HCT116 (cell line): ENCODE measurements at regions not wholly inside any gene's neighbourhood (a gene's known extent, or its start where the extent isn't known, plus 50 kb on each side); places are given as distances from the start of the nearest gene placed in this dataset.
A peak's percentile ranks its signal among the peaks of the same experiment; 100 is the strongest.

Experiments
- ATAC-seq: fragments of 200-7000 bp; cut with Tn5 transposase; 2 replicates; pipeline ENCODE4 v1.9.1; 2020; ENCODE audit warnings: mild to moderate bottlenecking, moderate library complexity
- BruUV-seq: library from RNA; stranded (reverse); fragments of 400-500 nt; replicated peaks from 2 replicates; lab custom pipeline; 2021; lab: Mats Ljungman, UMichigan
- CTCF ChIA-PET: fragments of 300-600 bp; sonication (Branson Sonifier 250); formaldehyde crosslinking; loops from one replicate; lab custom pipeline; 2021; ENCODE audit warnings: antibody characterized with exemption; lab: Charles Lee
- POLR2A ChIA-PET: fragments of 300-600, 350-600 bp; sonication (Branson Sonifier 250); formaldehyde crosslinking; loops from one replicate; lab custom pipeline; 2021; ENCODE audit warnings: antibody characterized with exemption; lab: Charles Lee
- RAD21 ChIA-PET, 2 experiments: fragments of 300-600 bp; sonication (Branson Sonifier 250); formaldehyde crosslinking; loops; one replicate each; lab custom pipeline; 2023; ENCODE audit warnings: low total read pairs in 2 of 2; ENCODE audit not compliant: uncharacterized antibody in 2 of 2, unreplicated experiment in 2 of 2, low non-redundant PET in 1 of 2; lab: Charles Lee
- DNase-seq: peaks from one replicate; pipeline ENCODE4 v3.0.0-alpha.2; 2010; ENCODE audit warnings: low read depth, low spot score
- H2AFZ ChIP-seq: fragments of 200-600 bp; shearing (Covaris generic), sonication (generic); 2 replicates; pipeline ENCODE4 v1.6.1; 2017; ENCODE audit warnings: low read depth, mixed run types, mixed read lengths, antibody characterized with exemption, low read length; ENCODE audit not compliant: poor library complexity, severe bottlenecking
- H3K27ac ChIP-seq: 2 replicates; pipeline ENCODE4 v1.5.1; 2012; ENCODE audit warnings: low read depth, low read length
- H3K27me3 ChIP-seq: fragments of 200-600 bp; sonication (generic); 2 replicates; pipeline ENCODE4 v1.6.1; 2016; ENCODE audit warnings: mixed run types, low read length, mixed read lengths; ENCODE audit not compliant: insufficient read depth
- H3K36me3 ChIP-seq, 2 experiments: fragments of 200-500 bp in 1 of 2; fragments of 200-600 bp in 1 of 2; sonication (Bioruptor generic) in 1 of 2; sonication (generic) in 1 of 2; 2 replicates each; pipeline versions ENCODE4 v1.5.1 to v1.6.1; 2014 to 2016; ENCODE audit warnings: low read length in 2 of 2, inconsistent platforms in 1 of 2, mixed read lengths in 1 of 2, mixed run types in 1 of 2; ENCODE audit not compliant: insufficient read depth in 2 of 2, control insufficient read depth in 1 of 2
- H3K4me1 ChIP-seq, 2 experiments: fragments of 200-600 bp in 1 of 2; sonication (generic) in 1 of 2; 2 replicates each; pipeline versions ENCODE4 v1.5.1 to v1.6.1; 2012 to 2017; ENCODE audit warnings: low read length in 2 of 2, inconsistent platforms in 1 of 2, mild to moderate bottlenecking in 1 of 2, mixed read lengths in 1 of 2, mixed run types in 1 of 2, moderate library complexity in 1 of 2; ENCODE audit not compliant: insufficient read depth in 2 of 2, control insufficient read depth in 1 of 2
- H3K4me2 ChIP-seq: fragments of 200-600 bp; sonication (generic); 2 replicates; pipeline ENCODE4 v1.6.1; 2017; ENCODE audit warnings: mixed run types, low read length, mixed read lengths
- H3K4me3 ChIP-seq, 2 experiments: fragments of 200-600 bp in 1 of 2; sonication (generic) in 1 of 2; replicated peaks in 1 of 2; 2 replicates each; pipeline ENCODE4 v1.5.1; 2011 to 2016; ENCODE audit warnings: low read length in 2 of 2, control low read depth in 1 of 2, low read depth in 1 of 2, mild to moderate bottlenecking in 1 of 2, mixed read lengths in 1 of 2, mixed run types in 1 of 2
- H3K79me2 ChIP-seq: fragments of 200-600 bp; sonication (generic); 2 replicates; pipeline ENCODE4 v1.6.1; 2017; ENCODE audit warnings: mild to moderate bottlenecking, mixed run types, low read length, moderate library complexity, mixed read lengths; ENCODE audit not compliant: insufficient read depth
- H3K9ac ChIP-seq: fragments of 200-600 bp; sonication (generic); 2 replicates; pipeline ENCODE4 v1.6.1; 2016; ENCODE audit warnings: low read length, mixed read lengths
- H3K9me2 ChIP-seq: fragments of 200-600 bp; sonication (generic), shearing (Covaris generic); 2 replicates; pipeline ENCODE4 v1.6.1; 2017; ENCODE audit warnings: mixed run types, mild to moderate bottlenecking, moderate library complexity; ENCODE audit not compliant: insufficient read depth
- H3K9me3 ChIP-seq, 2 experiments: fragments of 200-500 bp in 1 of 2; fragments of 200-600 bp in 1 of 2; sonication (Bioruptor generic) in 1 of 2; sonication (generic) in 1 of 2; 2 replicates each; pipeline ENCODE4 v1.6.1; 2014 to 2017; ENCODE audit warnings: low read length in 2 of 2, mixed read lengths in 2 of 2, inconsistent platforms in 1 of 2, low read depth in 1 of 2, mild to moderate bottlenecking in 1 of 2, mixed run types in 1 of 2, moderate library complexity in 1 of 2; ENCODE audit not compliant: control insufficient read depth in 1 of 2, insufficient read depth in 1 of 2
- H4K20me1 ChIP-seq: fragments of 200-600 bp; sonication (generic), shearing (Covaris generic); 2 replicates; pipeline ENCODE4 v1.6.1; 2017; ENCODE audit warnings: mixed run types, mild to moderate bottlenecking, moderate library complexity; ENCODE audit not compliant: insufficient read depth
- CBX3 ChIP-seq: IDR thresholded peaks from 2 replicates; pipeline ENCODE4 v1.6.1; 2012; ENCODE audit warnings: low read depth
- CEBPB ChIP-seq: IDR thresholded peaks from 2 replicates; pipeline ENCODE4 v1.6.1; 2012; ENCODE audit warnings: low read depth
- EGR1 ChIP-seq: IDR thresholded peaks from 2 replicates; pipeline ENCODE4 v1.6.1; 2012; ENCODE audit warnings: low read depth
- ELF1 ChIP-seq: IDR thresholded peaks from 2 replicates; pipeline ENCODE4 v1.6.1; 2012; ENCODE audit warnings: low read depth, borderline replicate concordance
- EZH2phosphoT487 ChIP-seq: fragments of 200-600 bp; IDR thresholded peaks from 2 replicates; pipeline ENCODE4 v1.6.1; 2018; ENCODE audit warnings: antibody characterized with exemption, borderline replicate concordance
- FOSL1 ChIP-seq: IDR thresholded peaks from 2 replicates; pipeline ENCODE4 v1.6.1; 2012; ENCODE audit warnings: low read depth
- JUND ChIP-seq: IDR thresholded peaks from 2 replicates; pipeline ENCODE4 v1.6.1; 2012
- POLR2A ChIP-seq: IDR thresholded peaks from 2 replicates; pipeline ENCODE4 v1.7.0; 2011; ENCODE audit warnings: borderline replicate concordance; ENCODE audit not compliant: insufficient read depth, insufficient read length; ENCODE audit errors: extremely low read depth
- POLR2AphosphoS5 ChIP-seq: IDR thresholded peaks from 2 replicates; pipeline ENCODE4 v1.6.1; 2011; ENCODE audit warnings: mild to moderate bottlenecking, low read depth, low read length, moderate library complexity
- RAD21 ChIP-seq: IDR thresholded peaks from 2 replicates; pipeline ENCODE4 v1.6.1; 2012; ENCODE audit warnings: low read depth, mild to moderate bottlenecking
- SIN3A ChIP-seq: IDR thresholded peaks from 2 replicates; pipeline ENCODE4 v1.6.1; 2012; ENCODE audit warnings: low read depth
- TCF7L2 ChIP-seq: IDR thresholded peaks from 2 replicates; pipeline ENCODE4 v1.7.0; 2011; ENCODE audit warnings: borderline replicate concordance, inconsistent platforms; ENCODE audit not compliant: insufficient read depth, insufficient read length; ENCODE audit errors: extremely low read depth
- ZFX ChIP-seq: fragments of 450-650 bp; IDR thresholded peaks from 2 replicates; pipeline ENCODE4 v1.6.1; 2017
- ZNF274 ChIP-seq: fragments of 200-500 bp; sonication (Bioruptor generic); IDR thresholded peaks from 2 replicates; pipeline ENCODE4 v1.6.1; 2014; ENCODE audit warnings: mild to moderate bottlenecking, low read depth, low read length, inconsistent platforms
- intact Hi-C: fragments of 100-400 bp; cut with micrococcal nuclease; formaldehyde crosslinking; loops from 2 replicates; pipeline ENCODE4 v1.10.0; 2022
- TF ChIP-seq, protein P1 (sequence below): IDR thresholded peaks from 2 replicates; pipeline ENCODE4 v1.6.1; 2011; ENCODE audit warnings: mild to moderate bottlenecking, low read length, moderate library complexity; ENCODE audit not compliant: insufficient replicate concordance; ENCODE audit errors: extremely low read depth
- TF ChIP-seq, protein P2 (sequence below): IDR thresholded peaks from 2 replicates; pipeline ENCODE4 v1.6.1; 2012
- TF ChIP-seq, protein P3 (sequence below): IDR thresholded peaks from 2 replicates; pipeline ENCODE4 v1.6.1; 2012
- TF ChIP-seq, protein P4 (sequence below): IDR thresholded peaks from 2 replicates; pipeline ENCODE4 v1.6.1; 2012; ENCODE audit warnings: low read depth
- TF ChIP-seq, protein P5 (sequence below), 3 experiments: fragments of 200-600 bp in 1 of 3; sonication (generic) in 1 of 3; IDR thresholded peaks in 2 of 3; conservative IDR thresholded peaks in 1 of 3; 2 replicates each; pipeline ENCODE4 v1.5.1; 2012 to 2017; ENCODE audit warnings: low read depth in 2 of 3, low read length in 2 of 3, antibody characterized with exemption in 1 of 3, borderline replicate concordance in 1 of 3, control low read depth in 1 of 3, mild to moderate bottlenecking in 1 of 3, mixed read lengths in 1 of 3, mixed run types in 1 of 3, moderate library complexity in 1 of 3; ENCODE audit not compliant: insufficient read depth in 1 of 3

DNA sequence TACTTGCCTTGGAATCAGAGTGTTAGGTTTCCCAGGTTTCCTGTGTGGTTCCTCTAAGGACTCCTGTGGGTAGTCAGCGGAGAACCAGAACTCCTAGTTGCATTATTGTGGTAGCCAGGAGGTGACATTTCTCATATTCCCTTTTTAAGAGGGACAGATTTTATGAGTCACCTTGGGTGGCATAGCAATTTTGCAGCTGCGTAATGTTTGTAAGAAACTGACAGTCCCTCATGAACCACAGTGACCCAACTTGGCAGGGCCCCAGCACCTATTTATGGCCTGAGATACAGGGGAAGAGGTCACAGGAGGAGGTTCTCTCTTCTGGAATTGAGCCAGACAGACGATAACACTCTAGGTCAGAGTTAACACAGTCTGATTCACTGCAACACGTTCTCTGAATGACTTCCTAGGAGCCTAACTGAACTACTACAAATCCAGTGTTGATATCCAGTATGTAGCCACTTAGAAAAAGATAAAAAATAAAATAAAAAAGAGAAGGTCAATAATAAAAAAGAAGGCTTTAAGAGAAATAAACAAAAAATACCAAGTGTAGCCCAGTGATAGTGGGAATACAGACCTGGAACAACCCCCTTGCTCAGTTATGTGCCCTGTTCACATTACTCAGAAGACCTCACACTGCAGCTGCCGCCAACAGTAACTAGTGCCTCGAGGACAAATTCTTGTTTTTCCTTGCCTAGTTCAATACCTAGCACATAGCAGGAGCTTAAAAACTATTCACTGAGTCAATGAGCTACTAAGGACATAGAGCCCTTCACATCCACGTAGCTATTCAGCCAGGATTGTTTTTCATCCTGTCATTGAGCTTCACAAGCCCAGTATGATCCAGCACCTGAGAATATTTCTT is 50.7 kb upstream of the VLDLR start:
- H3K9me3 ChIP-seq = no peaks in the 10 kb centered on the region
- no peak overlapping the region for H3K4me3 ChIP-seq
- peaks cover 7 to 21% of the 10 kb centered on the region in 2 experiments for H3K4me1 ChIP-seq
- H3K27ac ChIP-seq = no peak overlapping the region
- H2AFZ ChIP-seq = no peak overlapping the region
- intact Hi-C loops = no loop called here
- H4K20me1 ChIP-seq = no peaks in the 10 kb centered on the region
- peaks cover 4% of the 10 kb centered on the region; the same call in 1 of the 2 replicates for H3K27me3 ChIP-seq
- no peak overlapping the region for H3K9ac ChIP-seq
- DNase-seq (peak; percentile 79), ATAC-seq (peak; percentile 86)
- RAD21 ChIA-PET = no interaction called here
- no TSS peak for BruUV-seq
- CTCF ChIA-PET = no interaction called here
- no peaks in the 10 kb centered on the region for H3K79me2 ChIP-seq
- no peaks in the 10 kb centered on the region for H3K9me2 ChIP-seq
- H3K4me2 ChIP-seq = peak overlapping the region; percentile 58
- POLR2A ChIA-PET = no interaction called here
- H3K36me3 ChIP-seq = no peaks in the 10 kb centered on the region
- TF ChIP-seq CEBPB = peak; percentile 67
- TF ChIP-seq, protein P1, sequence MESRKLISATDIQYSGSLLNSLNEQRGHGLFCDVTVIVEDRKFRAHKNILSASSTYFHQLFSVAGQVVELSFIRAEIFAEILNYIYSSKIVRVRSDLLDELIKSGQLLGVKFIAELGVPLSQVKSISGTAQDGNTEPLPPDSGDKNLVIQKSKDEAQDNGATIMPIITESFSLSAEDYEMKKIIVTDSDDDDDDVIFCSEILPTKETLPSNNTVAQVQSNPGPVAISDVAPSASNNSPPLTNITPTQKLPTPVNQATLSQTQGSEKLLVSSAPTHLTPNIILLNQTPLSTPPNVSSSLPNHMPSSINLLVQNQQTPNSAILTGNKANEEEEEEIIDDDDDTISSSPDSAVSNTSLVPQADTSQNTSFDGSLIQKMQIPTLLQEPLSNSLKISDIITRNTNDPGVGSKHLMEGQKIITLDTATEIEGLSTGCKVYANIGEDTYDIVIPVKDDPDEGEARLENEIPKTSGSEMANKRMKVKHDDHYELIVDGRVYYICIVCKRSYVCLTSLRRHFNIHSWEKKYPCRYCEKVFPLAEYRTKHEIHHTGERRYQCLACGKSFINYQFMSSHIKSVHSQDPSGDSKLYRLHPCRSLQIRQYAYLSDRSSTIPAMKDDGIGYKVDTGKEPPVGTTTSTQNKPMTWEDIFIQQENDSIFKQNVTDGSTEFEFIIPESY = peak; percentile 52
- peak; percentile 53; the same call in 1 of the 2 replicates for TF ChIP-seq POLR2AphosphoS5
- TF ChIP-seq, protein P2, sequence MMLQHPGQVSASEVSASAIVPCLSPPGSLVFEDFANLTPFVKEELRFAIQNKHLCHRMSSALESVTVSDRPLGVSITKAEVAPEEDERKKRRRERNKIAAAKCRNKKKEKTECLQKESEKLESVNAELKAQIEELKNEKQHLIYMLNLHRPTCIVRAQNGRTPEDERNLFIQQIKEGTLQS = no peak
- peak; percentile 67 for TF ChIP-seq JUND
- TF ChIP-seq RAD21 = peak; percentile 31; the same call in 1 of the 2 replicates
- TF ChIP-seq ZNF274 = no peak
- 0 out of 2 replicates have a peak, but pooled peaks have one; percentile 44 for TF ChIP-seq CBX3
- no peak for TF ChIP-seq ELF1
- TF ChIP-seq, protein P3, sequence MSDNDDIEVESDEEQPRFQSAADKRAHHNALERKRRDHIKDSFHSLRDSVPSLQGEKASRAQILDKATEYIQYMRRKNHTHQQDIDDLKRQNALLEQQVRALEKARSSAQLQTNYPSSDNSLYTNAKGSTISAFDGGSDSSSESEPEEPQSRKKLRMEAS = peak; percentile 25; the same call in 1 of the 2 replicates
- no peak for TF ChIP-seq EZH2phosphoT487
- no peak for TF ChIP-seq EGR1
- TF ChIP-seq, protein P4, sequence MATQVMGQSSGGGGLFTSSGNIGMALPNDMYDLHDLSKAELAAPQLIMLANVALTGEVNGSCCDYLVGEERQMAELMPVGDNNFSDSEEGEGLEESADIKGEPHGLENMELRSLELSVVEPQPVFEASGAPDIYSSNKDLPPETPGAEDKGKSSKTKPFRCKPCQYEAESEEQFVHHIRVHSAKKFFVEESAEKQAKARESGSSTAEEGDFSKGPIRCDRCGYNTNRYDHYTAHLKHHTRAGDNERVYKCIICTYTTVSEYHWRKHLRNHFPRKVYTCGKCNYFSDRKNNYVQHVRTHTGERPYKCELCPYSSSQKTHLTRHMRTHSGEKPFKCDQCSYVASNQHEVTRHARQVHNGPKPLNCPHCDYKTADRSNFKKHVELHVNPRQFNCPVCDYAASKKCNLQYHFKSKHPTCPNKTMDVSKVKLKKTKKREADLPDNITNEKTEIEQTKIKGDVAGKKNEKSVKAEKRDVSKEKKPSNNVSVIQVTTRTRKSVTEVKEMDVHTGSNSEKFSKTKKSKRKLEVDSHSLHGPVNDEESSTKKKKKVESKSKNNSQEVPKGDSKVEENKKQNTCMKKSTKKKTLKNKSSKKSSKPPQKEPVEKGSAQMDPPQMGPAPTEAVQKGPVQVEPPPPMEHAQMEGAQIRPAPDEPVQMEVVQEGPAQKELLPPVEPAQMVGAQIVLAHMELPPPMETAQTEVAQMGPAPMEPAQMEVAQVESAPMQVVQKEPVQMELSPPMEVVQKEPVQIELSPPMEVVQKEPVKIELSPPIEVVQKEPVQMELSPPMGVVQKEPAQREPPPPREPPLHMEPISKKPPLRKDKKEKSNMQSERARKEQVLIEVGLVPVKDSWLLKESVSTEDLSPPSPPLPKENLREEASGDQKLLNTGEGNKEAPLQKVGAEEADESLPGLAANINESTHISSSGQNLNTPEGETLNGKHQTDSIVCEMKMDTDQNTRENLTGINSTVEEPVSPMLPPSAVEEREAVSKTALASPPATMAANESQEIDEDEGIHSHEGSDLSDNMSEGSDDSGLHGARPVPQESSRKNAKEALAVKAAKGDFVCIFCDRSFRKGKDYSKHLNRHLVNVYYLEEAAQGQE = no peak
- TF ChIP-seq, protein P5, sequence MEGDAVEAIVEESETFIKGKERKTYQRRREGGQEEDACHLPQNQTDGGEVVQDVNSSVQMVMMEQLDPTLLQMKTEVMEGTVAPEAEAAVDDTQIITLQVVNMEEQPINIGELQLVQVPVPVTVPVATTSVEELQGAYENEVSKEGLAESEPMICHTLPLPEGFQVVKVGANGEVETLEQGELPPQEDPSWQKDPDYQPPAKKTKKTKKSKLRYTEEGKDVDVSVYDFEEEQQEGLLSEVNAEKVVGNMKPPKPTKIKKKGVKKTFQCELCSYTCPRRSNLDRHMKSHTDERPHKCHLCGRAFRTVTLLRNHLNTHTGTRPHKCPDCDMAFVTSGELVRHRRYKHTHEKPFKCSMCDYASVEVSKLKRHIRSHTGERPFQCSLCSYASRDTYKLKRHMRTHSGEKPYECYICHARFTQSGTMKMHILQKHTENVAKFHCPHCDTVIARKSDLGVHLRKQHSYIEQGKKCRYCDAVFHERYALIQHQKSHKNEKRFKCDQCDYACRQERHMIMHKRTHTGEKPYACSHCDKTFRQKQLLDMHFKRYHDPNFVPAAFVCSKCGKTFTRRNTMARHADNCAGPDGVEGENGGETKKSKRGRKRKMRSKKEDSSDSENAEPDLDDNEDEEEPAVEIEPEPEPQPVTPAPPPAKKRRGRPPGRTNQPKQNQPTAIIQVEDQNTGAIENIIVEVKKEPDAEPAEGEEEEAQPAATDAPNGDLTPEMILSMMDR (IDR thresholded peaks at IDR 0.05 in 2 of 3, conservative IDR thresholded peaks at IDR 0.05 in 1 of 3; ENCODE audit: borderline replicate concordance in 1 of 3, insufficient read depth in 1 of 3, low read depth in 2 of 3, low read length in 2 of 3) = no peak
- TF ChIP-seq SIN3A = peak; percentile 53; the same call in 1 of the 2 replicates
- TF ChIP-seq TCF7L2 = no peak
- peak; percentile 62 for TF ChIP-seq FOSL1
- no peak for TF ChIP-seq ZFX
- TF ChIP-seq POLR2A = no peak
